Endothelial cell of umbilical vein (primary cell): ENCODE measurements at regions not wholly inside any gene's neighbourhood (a gene's known extent, or its start where the extent isn't known, plus 50 kb on each side); places are given as distances from the start of the nearest gene placed in this dataset.

Source experiments
- BruUV-seq: library from RNA; stranded (reverse); fragments of 400-500 nt; replicated peaks from 2 replicates; lab custom pipeline; 2021; lab: Mats Ljungman, UMichigan
- CTCF ChIA-PET: fragments of 300-600, 350-600 bp; sonication (Branson Sonifier 250); formaldehyde crosslinking; loops from one replicate; lab custom pipeline; 2021; ENCODE audit warnings: antibody characterized with exemption, inconsistent platforms; lab: Charles Lee
- POLR2A ChIA-PET: fragments of 300-600, 350-600 bp; sonication (Branson Sonifier 250); formaldehyde crosslinking; loops from one replicate; lab custom pipeline; 2021; ENCODE audit warnings: antibody characterized with exemption, inconsistent platforms; lab: Charles Lee
- DNase-seq: peaks from one replicate; pipeline ENCODE4 v3.0.0-alpha.2; 2011; ENCODE audit warnings: low read depth, low spot score
- FAIRE-seq: peaks from 2 replicates; lab custom pipeline; 2011; peaks lifted over from hg19 to GRCh38; lab: Jason Lieb, UNC
- H2AFZ ChIP-seq: 2 replicates; pipeline ENCODE4 v1.6.0; 2012; ENCODE audit warnings: low read depth, low read length, control low read depth, inconsistent platforms
- H3K27ac ChIP-seq: 2 replicates; pipeline ENCODE4 v1.5.1; 2011; ENCODE audit warnings: low read depth, mild to moderate bottlenecking, control low read depth, low read length, moderate library complexity; ENCODE audit not compliant: insufficient read depth
- H3K27me3 ChIP-seq, 2 experiments: 2 replicates each; pipeline versions ENCODE4 v1.6.0 to v1.6.1; 2011; ENCODE audit warnings: low read length in 2 of 2, mixed read lengths in 1 of 2; ENCODE audit not compliant: control insufficient read depth in 2 of 2, insufficient read depth in 2 of 2
- H3K36me3 ChIP-seq, 2 experiments: 2 replicates in 1 of 2; 3 replicates in 1 of 2; pipeline ENCODE4 v1.5.1; 2011; ENCODE audit warnings: low read length in 2 of 2, mild to moderate bottlenecking in 1 of 2, moderate library complexity in 1 of 2; ENCODE audit not compliant: control insufficient read depth in 2 of 2, insufficient read depth in 2 of 2; ENCODE audit errors: extremely low read depth in 1 of 2
- H3K4me1 ChIP-seq: 3 replicates; pipeline ENCODE4 v1.5.1; 2011; ENCODE audit warnings: mild to moderate bottlenecking, low read length; ENCODE audit not compliant: control insufficient read depth, insufficient read depth; ENCODE audit errors: extremely low read depth
- H3K4me2 ChIP-seq: 2 replicates; pipeline ENCODE4 v1.6.1; 2011; ENCODE audit warnings: low read length, control low read depth, mixed read lengths; ENCODE audit not compliant: insufficient read depth
- H3K4me3 ChIP-seq, 3 experiments: fragments of 200-600 bp in 1 of 3; sonication (generic), shearing (Covaris generic) in 1 of 3; replicated peaks in 1 of 3; 2 replicates each; pipeline ENCODE4 v1.5.1; 2011 to 2016; ENCODE audit warnings: control low read depth in 3 of 3, low read length in 3 of 3, mild to moderate bottlenecking in 2 of 3, inconsistent platforms in 1 of 3, low read depth in 1 of 3, moderate library complexity in 1 of 3; ENCODE audit not compliant: insufficient read depth in 1 of 3
- H3K79me2 ChIP-seq: 2 replicates; pipeline ENCODE4 v1.6.0; 2012; ENCODE audit warnings: low read length, inconsistent platforms; ENCODE audit not compliant: control insufficient read depth, insufficient read depth
- H3K9ac ChIP-seq: replicated peaks from 2 replicates; pipeline ENCODE3; 2011; ENCODE audit warnings: low read length, control low read depth; ENCODE audit not compliant: insufficient read depth; ENCODE audit errors: extremely low read depth
- H3K9me1 ChIP-seq: replicated peaks from 3 replicates; pipeline ENCODE4 v1.6.0; 2011; ENCODE audit warnings: mild to moderate bottlenecking, low read length; ENCODE audit not compliant: control insufficient read depth, insufficient read depth; ENCODE audit errors: extremely low read depth
- H3K9me3 ChIP-seq: replicated peaks from 2 replicates; pipeline ENCODE4 v1.5.1; 2012; ENCODE audit warnings: low read length, inconsistent platforms; ENCODE audit not compliant: control insufficient read depth, insufficient read depth
- H4K20me1 ChIP-seq: replicated peaks from 2 replicates; pipeline ENCODE3; 2011; ENCODE audit warnings: mild to moderate bottlenecking, low read length; ENCODE audit not compliant: control insufficient read depth, insufficient read depth; ENCODE audit errors: extremely low read depth
- EZH2 ChIP-seq: IDR thresholded peaks from 2 replicates; pipeline ENCODE4 v1.6.1; 2012; ENCODE audit warnings: borderline replicate concordance, low read depth, mild to moderate bottlenecking, moderate library complexity, low read length, inconsistent platforms; ENCODE audit not compliant: severe bottlenecking
- FOS ChIP-seq: IDR thresholded peaks from 2 replicates; pipeline ENCODE4 v1.6.1; 2011; ENCODE audit warnings: mild to moderate bottlenecking, low read length, moderate library complexity, borderline replicate concordance; ENCODE audit not compliant: insufficient read depth
- GATA2 ChIP-seq: IDR thresholded peaks from 2 replicates; pipeline ENCODE4 v1.7.0; 2011; ENCODE audit warnings: low read depth, mild to moderate bottlenecking, moderate library complexity, mixed read lengths, low read length; ENCODE audit not compliant: insufficient read length, insufficient read depth
- JUN ChIP-seq: IDR thresholded peaks from 2 replicates; pipeline ENCODE4 v1.6.1; 2011; ENCODE audit warnings: borderline replicate concordance, low read depth; ENCODE audit not compliant: insufficient read length, insufficient read depth
- MYC ChIP-seq: IDR thresholded peaks from one replicate; pipeline ENCODE4 v1.6.1; 2011; ENCODE audit warnings: mild to moderate bottlenecking, low read depth, low read length
- POLR2A ChIP-seq: IDR thresholded peaks from 2 replicates; pipeline ENCODE4 v1.6.1; 2012; ENCODE audit warnings: low read depth, mild to moderate bottlenecking, control low read depth, low read length
- POLR2AphosphoS5 ChIP-seq: IDR thresholded peaks from 2 replicates; pipeline ENCODE4 v1.6.1; 2012; ENCODE audit warnings: low read depth, mild to moderate bottlenecking, control low read depth, low read length, moderate library complexity; ENCODE audit not compliant: insufficient read depth
- dilution Hi-C: fragments of 300-500 bp; cut with MboI; formaldehyde crosslinking; loops from one replicate; pipeline ENCODE4 v1.15.0; 2019; ENCODE audit warnings: low sequenced_read_pairs; ENCODE audit not compliant: extremely low pct_ligation_motif_present
- intact Hi-C: fragments of 100-400 bp; cut with micrococcal nuclease; formaldehyde crosslinking; loops from one replicate; pipeline ENCODE4 v1.10.0; 2022
- TF ChIP-seq, protein P1 (sequence below): IDR thresholded peaks from 2 replicates; pipeline ENCODE4 v1.6.1; 2011; ENCODE audit not compliant: insufficient read depth, insufficient read length
- TF ChIP-seq, protein P2 (sequence below), 2 donors: IDR thresholded peaks; 1 replicate in 1 of 2; 2 replicates in 1 of 2; pipeline ENCODE4 v1.5.1; 2011; ENCODE audit warnings: low read length in 2 of 2, mild to moderate bottlenecking in 2 of 2, moderate library complexity in 2 of 2, control low read depth in 1 of 2, inconsistent platforms in 1 of 2, low read depth in 1 of 2; ENCODE audit not compliant: insufficient read depth in 1 of 2; ENCODE audit errors: extremely low read depth in 1 of 2

DNA sequence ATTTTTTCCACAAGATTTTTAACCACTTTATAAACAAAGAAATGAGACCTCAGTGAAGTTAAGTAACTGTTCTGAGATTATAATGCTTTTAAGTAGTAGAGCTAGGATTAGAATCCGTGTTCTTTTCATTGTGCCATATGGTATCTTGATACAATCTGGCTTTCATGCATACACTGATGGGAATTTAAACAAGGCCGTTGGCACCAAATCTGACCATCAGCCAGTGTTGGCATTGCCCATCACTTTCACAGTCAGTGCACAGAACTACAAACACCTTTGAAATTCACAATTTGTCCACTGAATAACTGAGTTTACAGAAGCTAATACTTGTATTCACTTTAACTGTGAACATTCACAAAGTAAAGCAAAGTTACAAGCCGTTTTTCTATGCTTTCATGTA is 1228.0 kb downstream of the TBC1D22A start:
- DNase-seq (no peak), FAIRE-seq (no peak)
- H3K27me3 ChIP-seq, result no peaks in the 10 kb centered on the region
- peaks cover 8% of the 10 kb centered on the region for H3K9me3 ChIP-seq
- no peaks in the 10 kb centered on the region for H3K36me3 ChIP-seq
- TF ChIP-seq GATA2, result no peak
- no peak for TF ChIP-seq JUN
- TF ChIP-seq, protein P1, sequence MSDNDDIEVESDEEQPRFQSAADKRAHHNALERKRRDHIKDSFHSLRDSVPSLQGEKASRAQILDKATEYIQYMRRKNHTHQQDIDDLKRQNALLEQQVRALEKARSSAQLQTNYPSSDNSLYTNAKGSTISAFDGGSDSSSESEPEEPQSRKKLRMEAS, result no peak
- TF ChIP-seq EZH2, result no peak
- TF ChIP-seq POLR2AphosphoS5, result no peak
- no peak for TF ChIP-seq FOS
- no peak for TF ChIP-seq MYC
- TF ChIP-seq, protein P2, sequence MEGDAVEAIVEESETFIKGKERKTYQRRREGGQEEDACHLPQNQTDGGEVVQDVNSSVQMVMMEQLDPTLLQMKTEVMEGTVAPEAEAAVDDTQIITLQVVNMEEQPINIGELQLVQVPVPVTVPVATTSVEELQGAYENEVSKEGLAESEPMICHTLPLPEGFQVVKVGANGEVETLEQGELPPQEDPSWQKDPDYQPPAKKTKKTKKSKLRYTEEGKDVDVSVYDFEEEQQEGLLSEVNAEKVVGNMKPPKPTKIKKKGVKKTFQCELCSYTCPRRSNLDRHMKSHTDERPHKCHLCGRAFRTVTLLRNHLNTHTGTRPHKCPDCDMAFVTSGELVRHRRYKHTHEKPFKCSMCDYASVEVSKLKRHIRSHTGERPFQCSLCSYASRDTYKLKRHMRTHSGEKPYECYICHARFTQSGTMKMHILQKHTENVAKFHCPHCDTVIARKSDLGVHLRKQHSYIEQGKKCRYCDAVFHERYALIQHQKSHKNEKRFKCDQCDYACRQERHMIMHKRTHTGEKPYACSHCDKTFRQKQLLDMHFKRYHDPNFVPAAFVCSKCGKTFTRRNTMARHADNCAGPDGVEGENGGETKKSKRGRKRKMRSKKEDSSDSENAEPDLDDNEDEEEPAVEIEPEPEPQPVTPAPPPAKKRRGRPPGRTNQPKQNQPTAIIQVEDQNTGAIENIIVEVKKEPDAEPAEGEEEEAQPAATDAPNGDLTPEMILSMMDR (IDR thresholded peaks at IDR 0.05; ENCODE audit: extremely low read depth in 1 of 2, insufficient read depth in 1 of 2, low read depth in 1 of 2, low read length in 2 of 2), result no peak
- no peak for TF ChIP-seq POLR2A
- ChIA-PET POLR2A (no interaction called here), CTCF (no interaction called here)
- H3K4me3 ChIP-seq, result no peak overlapping the region
- no peaks in the 10 kb centered on the region for H3K9me1 ChIP-seq
- dilution Hi-C loops (no loop called here), intact Hi-C loops (no loop called here)
- no TSS peak for BruUV-seq
- H3K27ac ChIP-seq, result no peak overlapping the region
- H4K20me1 ChIP-seq, result no peaks in the 10 kb centered on the region
- H3K9ac ChIP-seq, result no peak overlapping the region
- no peak overlapping the region for H3K4me2 ChIP-seq
- H3K4me1 ChIP-seq, result no peaks in the 10 kb centered on the region
- H2AFZ ChIP-seq, result no peak overlapping the region
- H3K79me2 ChIP-seq, result no peaks in the 10 kb centered on the region
